ENCODE measurements at regions not wholly inside any gene's neighbourhood (a gene's known extent, or its start where the extent isn't known, plus 50 kb on each side); places are given as distances from the start of the nearest gene placed in this dataset.

DNA sequence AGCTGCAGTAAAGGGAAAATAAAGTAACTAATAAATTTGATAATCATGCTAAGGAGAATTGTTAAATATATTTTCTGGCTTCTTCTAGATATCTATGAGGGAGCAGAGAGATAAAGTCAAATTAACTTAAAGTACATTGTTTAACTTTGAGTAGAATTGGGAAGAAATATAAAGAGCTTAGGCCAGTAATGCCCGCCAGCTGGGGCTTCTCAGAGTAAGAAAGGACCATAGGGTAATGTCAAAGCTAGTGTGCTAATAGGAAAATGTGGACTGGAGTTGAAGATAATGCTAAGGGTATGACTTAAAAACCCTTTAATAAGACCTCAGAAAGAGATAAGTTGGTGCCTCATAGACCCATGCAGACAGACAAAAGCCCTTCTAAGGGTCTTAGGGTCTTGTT lies 411.6 kb upstream of the ANO3 start:
- Histone ChIP-seq H3K9me2 (ENCODE audit: insufficient read depth) (peaks cover 4% of the 10 kb centered on the region; the same call in 1 of the 2 replicates), H3K27ac (ENCODE audit: low read depth) (no peak overlapping the region), H4K20me1 (replicated peaks; ENCODE audit: insufficient read depth) (no peaks in the 10 kb centered on the region), H3K79me2 (replicated peaks; ENCODE audit: insufficient read depth) (no peaks in the 10 kb centered on the region), H2AFZ (no peak overlapping the region), H3F3A (replicated peaks; ENCODE audit: low read depth) (no peaks in the 10 kb centered on the region), H3K4me3 (no peak overlapping the region), H3K36me3 (ENCODE audit: insufficient read depth) (no peaks in the 10 kb centered on the region), H3K4me1 (ENCODE audit: insufficient read depth) (no peaks in the 10 kb centered on the region), H3K27me3 (ENCODE audit: insufficient read depth) (no peaks in the 10 kb centered on the region), H3K4me2 (no peak overlapping the region)
- no peak for ATAC-seq
- peaks cover 31% of the 10 kb centered on the region for H3K9me3 Mint-ChIP-seq
- no peak for DNase-seq (ENCODE audit: low spot score)
- H3K4me3 Mint-ChIP-seq: no peak overlapping the region
- H3K4me1 Mint-ChIP-seq: no peaks in the 10 kb centered on the region
- no peak overlapping the region for H3K27ac Mint-ChIP-seq
- peaks cover 15% of the 10 kb centered on the region; the same call in 2 of the 3 replicates for H3K36me3 Mint-ChIP-seq (ENCODE audit: low read depth)
- TF ChIP-seq JUNB (IDR thresholded peaks at IDR 0.05; ENCODE audit: unreplicated experiment): no peak
- TF ChIP-seq EZH2 (IDR thresholded peaks at IDR 0.05; ENCODE audit: low read depth, unreplicated experiment): no peak
- TF ChIP-seq CREB1 (CRISPR knock-in tag; IDR thresholded peaks at IDR 0.05; ENCODE audit: low read depth): no peak
- TF ChIP-seq, protein P1, sequence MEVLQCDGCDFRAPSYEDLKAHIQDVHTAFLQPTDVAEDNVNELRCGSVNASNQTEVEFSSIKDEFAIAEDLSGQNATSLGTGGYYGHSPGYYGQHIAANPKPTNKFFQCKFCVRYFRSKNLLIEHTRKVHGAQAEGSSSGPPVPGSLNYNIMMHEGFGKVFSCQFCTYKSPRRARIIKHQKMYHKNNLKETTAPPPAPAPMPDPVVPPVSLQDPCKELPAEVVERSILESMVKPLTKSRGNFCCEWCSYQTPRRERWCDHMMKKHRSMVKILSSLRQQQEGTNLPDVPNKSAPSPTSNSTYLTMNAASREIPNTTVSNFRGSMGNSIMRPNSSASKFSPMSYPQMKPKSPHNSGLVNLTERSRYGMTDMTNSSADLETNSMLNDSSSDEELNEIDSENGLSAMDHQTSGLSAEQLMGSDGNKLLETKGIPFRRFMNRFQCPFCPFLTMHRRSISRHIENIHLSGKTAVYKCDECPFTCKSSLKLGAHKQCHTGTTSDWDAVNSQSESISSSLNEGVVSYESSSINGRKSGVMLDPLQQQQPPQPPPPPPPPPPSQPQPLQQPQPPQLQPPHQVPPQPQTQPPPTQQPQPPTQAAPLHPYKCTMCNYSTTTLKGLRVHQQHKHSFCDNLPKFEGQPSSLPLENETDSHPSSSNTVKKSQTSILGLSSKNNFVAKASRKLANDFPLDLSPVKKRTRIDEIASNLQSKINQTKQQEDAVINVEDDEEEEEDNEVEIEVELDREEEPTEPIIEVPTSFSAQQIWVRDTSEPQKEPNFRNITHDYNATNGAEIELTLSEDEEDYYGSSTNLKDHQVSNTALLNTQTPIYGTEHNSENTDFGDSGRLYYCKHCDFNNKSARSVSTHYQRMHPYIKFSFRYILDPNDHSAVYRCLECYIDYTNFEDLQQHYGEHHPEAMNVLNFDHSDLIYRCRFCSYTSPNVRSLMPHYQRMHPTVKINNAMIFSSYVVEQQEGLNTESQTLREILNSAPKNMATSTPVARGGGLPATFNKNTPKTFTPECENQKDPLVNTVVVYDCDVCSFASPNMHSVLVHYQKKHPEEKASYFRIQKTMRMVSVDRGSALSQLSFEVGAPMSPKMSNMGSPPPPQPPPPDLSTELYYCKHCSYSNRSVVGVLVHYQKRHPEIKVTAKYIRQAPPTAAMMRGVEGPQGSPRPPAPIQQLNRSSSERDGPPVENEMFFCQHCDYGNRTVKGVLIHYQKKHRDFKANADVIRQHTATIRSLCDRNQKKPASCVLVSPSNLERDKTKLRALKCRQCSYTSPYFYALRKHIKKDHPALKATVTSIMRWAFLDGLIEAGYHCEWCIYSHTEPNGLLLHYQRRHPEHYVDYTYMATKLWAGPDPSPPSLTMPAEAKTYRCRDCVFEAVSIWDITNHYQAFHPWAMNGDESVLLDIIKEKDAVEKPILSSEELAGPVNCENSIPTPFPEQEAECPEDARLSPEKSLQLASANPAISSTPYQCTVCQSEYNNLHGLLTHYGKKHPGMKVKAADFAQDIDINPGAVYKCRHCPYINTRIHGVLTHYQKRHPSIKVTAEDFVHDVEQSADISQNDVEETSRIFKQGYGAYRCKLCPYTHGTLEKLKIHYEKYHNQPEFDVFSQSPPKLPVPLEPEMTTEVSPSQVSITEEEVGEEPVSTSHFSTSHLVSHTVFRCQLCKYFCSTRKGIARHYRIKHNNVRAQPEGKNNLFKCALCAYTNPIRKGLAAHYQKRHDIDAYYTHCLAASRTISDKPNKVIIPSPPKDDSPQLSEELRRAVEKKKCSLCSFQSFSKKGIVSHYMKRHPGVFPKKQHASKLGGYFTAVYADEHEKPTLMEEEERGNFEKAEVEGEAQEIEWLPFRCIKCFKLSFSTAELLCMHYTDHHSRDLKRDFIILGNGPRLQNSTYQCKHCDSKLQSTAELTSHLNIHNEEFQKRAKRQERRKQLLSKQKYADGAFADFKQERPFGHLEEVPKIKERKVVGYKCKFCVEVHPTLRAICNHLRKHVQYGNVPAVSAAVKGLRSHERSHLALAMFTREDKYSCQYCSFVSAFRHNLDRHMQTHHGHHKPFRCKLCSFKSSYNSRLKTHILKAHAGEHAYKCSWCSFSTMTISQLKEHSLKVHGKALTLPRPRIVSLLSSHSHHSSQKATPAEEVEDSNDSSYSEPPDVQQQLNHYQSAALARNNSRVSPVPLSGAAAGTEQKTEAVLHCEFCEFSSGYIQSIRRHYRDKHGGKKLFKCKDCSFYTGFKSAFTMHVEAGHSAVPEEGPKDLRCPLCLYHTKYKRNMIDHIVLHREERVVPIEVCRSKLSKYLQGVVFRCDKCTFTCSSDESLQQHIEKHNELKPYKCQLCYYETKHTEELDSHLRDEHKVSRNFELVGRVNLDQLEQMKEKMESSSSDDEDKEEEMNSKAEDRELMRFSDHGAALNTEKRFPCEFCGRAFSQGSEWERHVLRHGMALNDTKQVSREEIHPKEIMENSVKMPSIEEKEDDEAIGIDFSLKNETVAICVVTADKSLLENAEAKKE (CRISPR knock-in tag; IDR thresholded peaks at IDR 0.05): no peak
- TF ChIP-seq, protein P2, sequence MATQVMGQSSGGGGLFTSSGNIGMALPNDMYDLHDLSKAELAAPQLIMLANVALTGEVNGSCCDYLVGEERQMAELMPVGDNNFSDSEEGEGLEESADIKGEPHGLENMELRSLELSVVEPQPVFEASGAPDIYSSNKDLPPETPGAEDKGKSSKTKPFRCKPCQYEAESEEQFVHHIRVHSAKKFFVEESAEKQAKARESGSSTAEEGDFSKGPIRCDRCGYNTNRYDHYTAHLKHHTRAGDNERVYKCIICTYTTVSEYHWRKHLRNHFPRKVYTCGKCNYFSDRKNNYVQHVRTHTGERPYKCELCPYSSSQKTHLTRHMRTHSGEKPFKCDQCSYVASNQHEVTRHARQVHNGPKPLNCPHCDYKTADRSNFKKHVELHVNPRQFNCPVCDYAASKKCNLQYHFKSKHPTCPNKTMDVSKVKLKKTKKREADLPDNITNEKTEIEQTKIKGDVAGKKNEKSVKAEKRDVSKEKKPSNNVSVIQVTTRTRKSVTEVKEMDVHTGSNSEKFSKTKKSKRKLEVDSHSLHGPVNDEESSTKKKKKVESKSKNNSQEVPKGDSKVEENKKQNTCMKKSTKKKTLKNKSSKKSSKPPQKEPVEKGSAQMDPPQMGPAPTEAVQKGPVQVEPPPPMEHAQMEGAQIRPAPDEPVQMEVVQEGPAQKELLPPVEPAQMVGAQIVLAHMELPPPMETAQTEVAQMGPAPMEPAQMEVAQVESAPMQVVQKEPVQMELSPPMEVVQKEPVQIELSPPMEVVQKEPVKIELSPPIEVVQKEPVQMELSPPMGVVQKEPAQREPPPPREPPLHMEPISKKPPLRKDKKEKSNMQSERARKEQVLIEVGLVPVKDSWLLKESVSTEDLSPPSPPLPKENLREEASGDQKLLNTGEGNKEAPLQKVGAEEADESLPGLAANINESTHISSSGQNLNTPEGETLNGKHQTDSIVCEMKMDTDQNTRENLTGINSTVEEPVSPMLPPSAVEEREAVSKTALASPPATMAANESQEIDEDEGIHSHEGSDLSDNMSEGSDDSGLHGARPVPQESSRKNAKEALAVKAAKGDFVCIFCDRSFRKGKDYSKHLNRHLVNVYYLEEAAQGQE (IDR thresholded peaks at IDR 0.05; ENCODE audit: unreplicated experiment): no peak
- TF ChIP-seq, protein P3, sequence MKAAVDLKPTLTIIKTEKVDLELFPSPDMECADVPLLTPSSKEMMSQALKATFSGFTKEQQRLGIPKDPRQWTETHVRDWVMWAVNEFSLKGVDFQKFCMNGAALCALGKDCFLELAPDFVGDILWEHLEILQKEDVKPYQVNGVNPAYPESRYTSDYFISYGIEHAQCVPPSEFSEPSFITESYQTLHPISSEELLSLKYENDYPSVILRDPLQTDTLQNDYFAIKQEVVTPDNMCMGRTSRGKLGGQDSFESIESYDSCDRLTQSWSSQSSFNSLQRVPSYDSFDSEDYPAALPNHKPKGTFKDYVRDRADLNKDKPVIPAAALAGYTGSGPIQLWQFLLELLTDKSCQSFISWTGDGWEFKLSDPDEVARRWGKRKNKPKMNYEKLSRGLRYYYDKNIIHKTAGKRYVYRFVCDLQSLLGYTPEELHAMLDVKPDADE (IDR thresholded peaks at IDR 0.05): no peak
- TF ChIP-seq POLR2AphosphoS5 (IDR thresholded peaks at IDR 0.05; ENCODE audit: low read depth): no peak
- no peak for TF ChIP-seq NANOG (IDR thresholded peaks at IDR 0.05; ENCODE audit: borderline replicate concordance)
- no peak for TF ChIP-seq STAT1 (IDR thresholded peaks at IDR 0.05; ENCODE audit: unreplicated experiment)
- no peak for TF ChIP-seq EZH2phosphoT487 (IDR thresholded peaks at IDR 0.05; ENCODE audit: unreplicated experiment)
- H3K27me3 Mint-ChIP-seq (ENCODE audit: insufficient read depth, low read depth, poor library complexity): no peaks in the 10 kb centered on the region

All from GM23338 (cell line).